RWPE1 (cell line): ENCODE measurements at regions not wholly inside any gene's neighbourhood (a gene's known extent, or its start where the extent isn't known, plus 50 kb on each side); places are given as distances from the start of the nearest gene placed in this dataset.

ENCODE experiments used
- CTCF ChIA-PET: fragments of 350-600 bp; sonication (Branson Sonifier 250); formaldehyde crosslinking; extraction: SDS; loops from one replicate; lab custom pipeline; 2021; lab: Yijun Ruan, JAX
- POLR2A ChIA-PET: fragments of 400-600 bp; formaldehyde crosslinking; extraction: SDS; loops from one replicate; lab custom pipeline; 2020; ENCODE audit warnings: antibody characterized with exemption; ENCODE audit not compliant: low non-redundant PET; lab: Yijun Ruan, JAX
- DNase-seq: peaks from one replicate; pipeline ENCODE4 v3.0.0; 2012; ENCODE audit warnings: low spot score
- H3K27ac ChIP-seq: fragments of 450-650 bp; 2 replicates; pipeline ENCODE4 v1.5.1; 2017
- CTCF ChIP-seq: fragments of 450-650 bp; conservative IDR thresholded peaks from 2 replicates; pipeline ENCODE4 v1.5.1; 2017; ENCODE audit warnings: low read depth, mild to moderate bottlenecking

GRCh38 chr4:176540814-176541213 is 221.0 kb downstream of the SPCS3 start:
- TF ChIP-seq CTCF: no peak
- no peak for DNase-seq
- POLR2A ChIA-PET: no interaction called here
- H3K27ac ChIP-seq: no peak overlapping the region
- CTCF ChIA-PET: interaction anchor here (0.6 kb wide), 2 partner anchors 8 to 721 kb away, joined by 4 read pairs; no protein-coding TSS in a partner anchor

DNA sequence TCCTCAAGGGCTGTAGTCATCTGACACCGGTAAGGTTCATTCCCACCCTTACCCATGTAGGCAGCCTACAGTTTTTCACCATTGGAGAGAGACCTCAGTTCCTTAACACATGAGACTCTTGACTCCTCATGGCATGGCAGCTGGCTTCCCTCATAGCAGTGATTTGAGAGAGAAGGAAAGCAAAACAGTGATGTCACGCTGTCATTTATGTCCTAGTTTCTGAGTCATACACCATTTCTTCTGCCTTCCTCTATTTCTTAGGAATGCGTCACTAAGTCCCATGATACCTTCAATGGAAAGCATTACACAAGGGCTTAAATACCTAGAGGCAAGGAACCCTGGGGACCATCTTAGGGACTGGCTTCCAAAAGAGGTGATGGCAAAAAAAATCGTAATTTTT is 226.1 kb downstream of the SPCS3 start:
- ChIA-PET POLR2A (no interaction called here), CTCF (no interaction called here)
- no peak overlapping the region for H3K27ac ChIP-seq
- DNase-seq: no peak
- no peak for TF ChIP-seq CTCF

DNA sequence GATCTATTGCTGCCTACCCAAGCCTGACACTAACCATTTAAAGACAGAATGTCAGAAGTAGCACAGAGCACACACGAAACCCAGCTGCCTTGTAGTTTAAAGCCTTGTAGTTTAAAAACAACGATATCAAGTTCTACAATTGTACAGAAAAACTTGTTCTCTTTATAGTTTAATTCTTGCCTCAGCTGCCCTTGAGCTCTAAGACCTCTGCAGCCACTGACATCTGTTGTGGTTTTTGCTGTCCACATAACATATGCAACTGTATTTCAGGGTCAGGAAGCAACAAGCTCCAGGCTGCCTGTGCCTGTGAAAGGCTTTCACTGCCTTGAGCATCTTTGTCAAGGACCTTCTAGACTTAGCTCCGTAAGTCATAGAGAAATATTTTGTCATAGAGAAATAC is 227.2 kb downstream of the SPCS3 start:
- ChIA-PET CTCF (no interaction called here), POLR2A (no interaction called here)
- TF ChIP-seq CTCF: no peak
- no peak for DNase-seq
- H3K27ac ChIP-seq: no peak overlapping the region

- ChIA-PET CTCF (no interaction called here), POLR2A (no interaction called here)
- no peak for TF ChIP-seq CTCF
- H3K27ac ChIP-seq: no peak overlapping the region
- DNase-seq: no peak
Observed at GRCh38 chr4:176548571-176548970, 228.8 kb downstream of the SPCS3 start.

DNA sequence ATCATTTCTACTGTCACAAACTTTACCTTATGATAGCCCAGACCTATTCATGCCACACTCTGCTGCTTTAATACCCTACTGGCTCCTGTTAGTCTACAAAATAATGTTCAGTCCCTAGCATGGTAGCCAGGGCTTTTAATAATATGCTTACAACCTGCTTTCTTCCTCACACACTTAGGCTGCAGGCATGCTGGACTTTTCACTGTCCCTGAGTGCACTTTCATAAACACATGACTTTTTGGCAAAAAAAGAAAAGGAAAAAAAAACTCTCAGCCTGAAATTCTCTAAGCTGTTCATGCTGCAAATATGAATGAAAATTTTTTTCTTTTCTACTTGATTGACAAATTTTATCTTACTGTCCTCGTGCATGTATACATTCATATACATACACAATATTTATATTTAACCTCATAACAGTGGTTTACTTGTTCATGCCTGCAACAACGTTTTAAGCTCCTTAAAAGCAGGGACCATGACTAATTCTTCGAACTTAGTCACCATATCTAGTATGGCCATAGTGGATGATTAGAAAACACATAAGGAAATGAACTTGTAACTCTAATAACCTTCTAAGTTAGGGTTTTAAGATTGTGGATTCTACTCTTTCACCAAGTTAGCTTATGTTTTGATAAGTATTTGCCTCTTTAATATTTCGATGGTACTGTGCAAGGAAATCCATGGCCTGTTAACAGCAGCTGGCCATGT is 229.5 kb downstream of the SPCS3 start:
- TF ChIP-seq CTCF: no peak
- ChIA-PET CTCF (interaction anchor here (0.6 kb wide), 1 partner anchor 9 kb away, joined by 4 read pairs; no protein-coding TSS in a partner anchor), POLR2A (no interaction called here)
- DNase-seq: peak; percentile 19
- H3K27ac ChIP-seq: no peak overlapping the region

GRCh38 chr4:176558661-176559060 is 234.1 kb downstream of the VEGFC start:
- no peak for TF ChIP-seq CTCF
- DNase-seq: no peak
- no peak overlapping the region for H3K27ac ChIP-seq
- CTCF ChIA-PET: no interaction called here
- POLR2A ChIA-PET: no interaction called here
